SKM-1 treated with dmso at 0.1 percent for 144 hours (cell line): ENCODE measurements at regions not wholly inside any gene's neighbourhood (a gene's known extent, or its start where the extent isn't known, plus 50 kb on each side); places are given as distances from the start of the nearest gene placed in this dataset.

ENCODE experiments used
- DNase-seq: peaks from one replicate; lab custom pipeline; 2025; ENCODE audit not compliant: unreplicated experiment; lab: John Stamatoyannopoulos, UW

- no peak for DNase-seq
These were observed 95.1 kb downstream of the FASLG start for GRCh38 chr1:172753964-172754363.

- no peak for DNase-seq
These were observed 95.7 kb downstream of the FASLG start for GRCh38 chr1:172754609-172755008.

DNA sequence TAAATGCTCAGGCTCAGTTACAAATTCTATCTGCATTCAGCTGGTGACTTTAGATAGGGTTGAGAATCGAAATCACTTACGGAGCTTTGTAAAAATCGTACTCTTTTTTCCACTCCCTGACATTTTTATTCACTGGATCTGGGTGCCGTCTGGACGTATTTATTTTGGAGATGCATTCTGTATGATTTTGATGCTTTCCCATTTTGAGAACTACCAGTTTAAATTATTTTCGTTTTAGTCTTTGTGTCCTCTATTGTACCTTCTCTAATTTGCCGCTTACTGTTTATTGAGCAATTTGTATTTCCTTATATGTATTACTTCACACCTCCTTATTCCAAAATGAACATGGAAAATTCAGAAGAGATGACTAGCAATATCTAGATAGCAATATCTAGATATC is 96.2 kb downstream of the FASLG start:
- DNase-seq: no peak

- DNase-seq: no peak
These were observed 97.1 kb downstream of the FASLG start for GRCh38 chr1:172756024-172756423.

- peak; percentile 12 for DNase-seq
These were observed 99.4 kb downstream of the FASLG start for GRCh38 chr1:172758259-172758658.

- no peak for DNase-seq
These were observed 101.2 kb downstream of the FASLG start for GRCh38 chr1:172760121-172760520.

- DNase-seq: no peak
These were observed 102.9 kb downstream of the FASLG start for GRCh38 chr1:172761581-172762486.

DNA sequence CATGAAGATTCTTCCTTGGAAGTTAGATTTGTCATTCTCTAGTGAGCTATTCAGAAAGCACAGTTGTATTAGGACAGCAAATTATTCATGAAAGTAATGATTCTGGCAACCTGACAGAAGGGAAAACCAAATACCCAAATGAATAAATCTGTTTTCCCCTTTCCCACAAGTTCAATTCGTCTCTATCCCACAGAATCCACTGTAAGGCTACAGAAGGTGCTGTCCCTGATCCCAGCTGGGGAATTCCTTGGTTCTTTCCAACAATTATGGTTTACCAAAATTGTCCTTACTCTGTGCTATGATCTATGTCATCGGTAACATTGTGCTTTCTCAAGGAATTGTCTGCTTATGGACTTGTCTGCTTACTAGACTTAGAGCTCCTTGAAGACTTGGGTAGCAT is 104.2 kb downstream of the FASLG start:
- no peak for DNase-seq

GRCh38 chr1:172764378-172764777 is 105.5 kb downstream of the FASLG start:
- no peak for DNase-seq

GRCh38 chr1:172766462-172766861 is 107.6 kb downstream of the FASLG start:
- no peak for DNase-seq

GRCh38 chr1:172770071-172770470 is 111.2 kb downstream of the FASLG start:
- peak; percentile 43 for DNase-seq

GRCh38 chr1:172774561-172774960 is 115.7 kb downstream of the FASLG start:
- no peak for DNase-seq

GRCh38 chr1:172775606-172776005 is 116.7 kb downstream of the FASLG start:
- no peak for DNase-seq

DNA sequence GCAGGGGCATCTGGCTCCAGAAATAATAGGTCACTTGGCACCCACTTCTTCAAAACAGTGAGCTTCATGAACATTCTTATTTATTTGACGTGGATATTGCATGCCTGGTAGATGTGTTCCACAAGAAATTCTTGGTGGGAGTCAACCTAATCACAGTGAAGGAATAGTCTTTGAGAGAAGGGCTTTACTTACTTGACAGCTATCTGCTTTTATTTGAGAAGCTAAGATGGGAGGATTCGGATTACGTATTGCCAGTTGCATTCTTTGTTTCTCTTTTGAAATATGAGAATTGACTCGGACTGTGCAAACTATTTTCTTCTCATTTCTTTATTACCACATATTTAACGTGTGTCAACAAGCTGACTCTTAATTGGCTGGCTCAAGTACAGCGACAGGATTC is 117.2 kb downstream of the FASLG start:
- DNase-seq: no peak

DNA sequence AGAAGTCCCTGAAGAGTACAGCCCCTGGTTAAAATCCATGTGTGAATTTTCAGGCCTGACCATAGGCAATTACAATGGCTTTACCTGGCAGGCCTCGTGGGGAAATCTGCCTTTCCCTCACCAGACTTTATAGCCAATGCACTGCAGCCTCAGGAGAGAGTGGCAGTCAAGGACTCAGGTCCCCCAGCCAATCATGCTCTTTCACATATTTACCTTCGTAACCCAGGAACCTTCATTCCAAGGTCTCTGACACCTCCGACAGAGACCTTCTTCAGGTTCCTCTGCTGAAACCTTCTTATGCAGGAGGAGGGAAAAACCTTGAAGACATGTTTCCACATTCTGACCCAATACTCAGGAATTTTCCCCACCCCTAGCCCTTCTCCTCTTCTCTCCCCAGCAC is 118.9 kb downstream of the FASLG start:
- no peak for DNase-seq

DNA sequence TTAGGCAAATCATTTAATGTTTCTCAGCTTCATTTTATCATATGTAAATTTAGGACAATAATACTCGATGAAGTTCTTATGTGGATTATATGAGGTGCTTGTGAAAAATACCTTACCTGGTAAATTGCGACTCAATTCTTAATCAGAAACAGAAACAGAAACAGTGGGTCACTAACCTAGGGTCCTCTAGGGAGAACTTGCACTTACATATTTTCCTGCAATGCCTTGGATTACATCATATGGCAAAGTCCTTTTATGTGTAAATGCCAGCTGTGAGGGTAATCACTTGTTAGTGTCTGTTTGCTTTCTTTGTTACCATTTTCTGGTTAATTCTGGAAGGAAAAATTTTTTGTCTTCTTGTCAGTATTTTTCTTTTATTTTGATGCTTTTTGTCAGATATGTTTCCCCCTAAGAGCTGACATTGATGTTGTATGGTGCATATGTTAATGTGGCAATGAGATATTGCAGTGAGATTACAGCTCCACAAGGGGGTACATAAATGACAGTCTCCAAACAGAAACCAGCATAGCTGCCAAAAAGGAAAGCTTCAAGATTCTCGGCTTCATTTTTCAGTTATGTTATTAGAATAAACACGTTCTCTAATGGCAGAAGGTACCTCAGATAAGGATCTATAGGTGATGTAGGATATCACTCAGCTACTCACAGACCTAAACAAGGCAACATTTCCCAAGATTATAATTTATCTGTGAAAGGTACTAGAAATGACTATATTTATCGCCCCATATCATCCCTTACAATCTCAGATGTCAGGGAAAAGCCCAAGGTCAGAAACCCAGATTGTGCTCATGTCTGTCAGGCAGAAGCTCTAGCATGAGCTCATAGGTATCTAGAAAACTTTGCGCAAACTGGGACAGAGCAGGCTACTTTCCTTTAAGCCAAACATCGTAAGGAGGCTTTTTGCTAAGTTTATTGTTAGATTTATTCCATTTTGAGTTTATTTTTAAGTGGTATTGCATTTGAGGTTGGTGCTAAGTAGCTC is 119.9 kb downstream of the FASLG start:
- DNase-seq: no peak

GRCh38 chr1:172779491-172779890 is 120.6 kb downstream of the FASLG start:
- no peak for DNase-seq

GRCh38 chr1:172781513-172782140 is 122.7 kb downstream of the FASLG start:
- no peak for DNase-seq

DNA sequence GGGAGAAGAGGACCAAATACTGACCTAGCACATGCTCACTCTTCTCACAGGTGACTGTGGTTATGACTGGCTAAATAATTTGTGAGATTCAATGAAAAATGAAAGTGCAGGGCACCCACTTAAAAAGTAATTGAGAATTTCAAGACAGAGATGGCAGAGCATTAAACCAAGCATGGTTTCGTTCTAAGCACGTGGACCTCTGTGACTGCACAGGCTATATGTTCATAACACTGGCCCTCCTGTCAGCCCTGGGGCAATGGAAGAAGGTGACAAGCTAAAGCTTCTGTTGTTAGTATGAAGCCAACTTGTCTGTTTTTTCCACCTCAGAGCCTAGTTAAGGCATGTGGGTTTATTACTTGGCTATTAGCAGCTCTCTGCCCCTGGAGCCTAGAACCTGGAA is 130.9 kb downstream of the FASLG start:
- no peak for DNase-seq

GRCh38 chr1:172790245-172790644 is 131.3 kb downstream of the FASLG start:
- no peak for DNase-seq

- DNase-seq: no peak
These were observed 134.9 kb downstream of the FASLG start for GRCh38 chr1:172793823-172794222.
